SU-DHL-6 (cell line): ENCODE measurements at regions not wholly inside any gene's neighbourhood (a gene's known extent, or its start where the extent isn't known, plus 50 kb on each side); places are given as distances from the start of the nearest gene placed in this dataset.

Experiments
- CTCF ChIP-seq: fragments of 200-600 bp; sonication (generic); IDR thresholded peaks from one replicate; pipeline ENCODE4 v1.5.1; 2017; ENCODE audit warnings: antibody characterized with exemption, mild to moderate bottlenecking, low read length, moderate library complexity; ENCODE audit not compliant: insufficient read depth, poor library complexity, severe bottlenecking
- EZH2phosphoT487 ChIP-seq: fragments of 200-600 bp; sonication (generic), shearing (Covaris generic); conservative IDR thresholded peaks from 2 replicates; pipeline ENCODE4 v1.6.1; 2018; ENCODE audit warnings: mild to moderate bottlenecking, antibody characterized with exemption, low read length, moderate library complexity, mixed read lengths

GRCh38 chr6:22072949-22073348, 223.9 kb downstream of the PRL start:
- TF ChIP-seq CTCF (no peak), EZH2phosphoT487 (no peak)
